Kidney tubule cell (primary cell): ENCODE measurements at regions not wholly inside any gene's neighbourhood (a gene's known extent, or its start where the extent isn't known, plus 50 kb on each side); places are given as distances from the start of the nearest gene placed in this dataset.
A peak's percentile ranks its signal among the peaks of the same experiment; 100 is the strongest.

Experiments
- DNase-seq: peaks from one replicate; pipeline ENCODE4 v3.0.0-alpha.2; 2018; ENCODE audit warnings: low spot score

DNA sequence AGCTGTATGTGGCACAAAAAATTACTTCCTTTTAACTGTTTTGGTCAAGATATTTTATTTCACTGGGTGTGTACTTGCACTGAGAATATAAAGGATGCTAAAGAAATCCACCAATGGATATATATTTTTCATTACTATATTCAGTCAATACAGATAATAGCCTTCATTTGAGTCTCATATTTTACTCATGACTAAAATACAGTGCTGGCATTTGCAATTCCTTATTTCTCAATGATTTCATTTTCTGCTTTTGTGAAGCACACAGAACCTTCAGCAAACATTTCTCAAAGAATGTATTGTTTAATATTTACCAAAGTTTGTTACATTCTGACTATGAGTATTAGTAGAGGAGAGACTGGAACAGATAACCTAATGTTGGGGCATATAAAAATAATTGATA is 93.2 kb upstream of the SOX5 start:
- DNase-seq, result no peak

DNA sequence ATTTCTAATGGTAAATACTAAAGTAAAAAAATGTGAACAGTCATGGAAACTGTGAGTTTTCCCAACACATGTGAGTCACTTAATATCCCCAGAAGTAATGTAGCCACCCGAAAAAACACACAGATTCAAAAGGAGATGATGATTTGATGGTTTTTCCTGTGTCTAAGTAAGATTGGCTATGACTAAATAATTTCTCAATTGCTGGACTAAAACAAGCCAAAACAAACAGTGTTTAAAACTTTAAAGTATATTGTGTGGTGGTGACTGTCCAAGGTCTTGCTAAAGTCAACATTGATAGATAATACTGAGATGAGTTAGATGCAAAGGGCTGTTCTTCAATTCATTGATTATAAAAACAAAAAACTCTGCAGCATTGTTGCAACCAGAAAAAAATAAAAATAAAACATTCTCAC is 89.6 kb upstream of the SOX5 start:
- peak; percentile 45 for DNase-seq

DNA sequence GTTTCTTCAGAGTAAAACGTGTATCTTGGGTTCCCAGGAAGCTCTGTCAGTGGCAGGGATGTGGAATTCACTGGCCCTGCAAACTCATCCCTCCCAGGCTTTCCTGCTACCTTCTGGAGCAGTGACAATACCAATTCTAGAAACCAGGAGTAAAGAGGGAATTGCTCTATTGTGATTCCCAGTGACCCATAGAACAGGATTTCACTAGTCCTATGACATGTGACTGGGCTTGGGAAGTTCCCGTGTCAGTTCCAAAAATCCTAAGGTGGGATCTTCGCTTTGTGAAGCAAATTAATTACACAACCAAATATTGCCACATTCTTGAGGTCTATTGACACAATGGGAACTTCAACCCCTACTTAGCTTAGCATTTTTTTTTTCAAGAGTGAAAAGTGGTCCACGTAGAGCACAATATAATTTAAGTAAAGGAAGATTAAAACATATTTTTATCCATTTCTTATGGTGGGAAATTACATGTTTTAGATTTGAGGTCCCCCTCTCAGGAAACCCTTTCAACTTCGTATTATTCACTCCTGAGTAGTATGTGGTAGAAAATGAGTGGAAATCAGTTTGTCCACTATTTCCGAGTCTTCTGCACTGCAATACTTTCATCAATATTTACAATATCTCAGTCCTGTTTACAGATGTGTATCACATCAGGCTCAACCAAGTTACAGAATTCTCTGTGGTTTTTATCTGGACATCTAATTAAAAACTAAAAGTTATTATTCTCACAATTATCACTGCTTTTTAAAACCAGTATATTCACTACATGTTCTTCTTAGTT is 88.9 kb upstream of the SOX5 start:
- no peak for DNase-seq

DNA sequence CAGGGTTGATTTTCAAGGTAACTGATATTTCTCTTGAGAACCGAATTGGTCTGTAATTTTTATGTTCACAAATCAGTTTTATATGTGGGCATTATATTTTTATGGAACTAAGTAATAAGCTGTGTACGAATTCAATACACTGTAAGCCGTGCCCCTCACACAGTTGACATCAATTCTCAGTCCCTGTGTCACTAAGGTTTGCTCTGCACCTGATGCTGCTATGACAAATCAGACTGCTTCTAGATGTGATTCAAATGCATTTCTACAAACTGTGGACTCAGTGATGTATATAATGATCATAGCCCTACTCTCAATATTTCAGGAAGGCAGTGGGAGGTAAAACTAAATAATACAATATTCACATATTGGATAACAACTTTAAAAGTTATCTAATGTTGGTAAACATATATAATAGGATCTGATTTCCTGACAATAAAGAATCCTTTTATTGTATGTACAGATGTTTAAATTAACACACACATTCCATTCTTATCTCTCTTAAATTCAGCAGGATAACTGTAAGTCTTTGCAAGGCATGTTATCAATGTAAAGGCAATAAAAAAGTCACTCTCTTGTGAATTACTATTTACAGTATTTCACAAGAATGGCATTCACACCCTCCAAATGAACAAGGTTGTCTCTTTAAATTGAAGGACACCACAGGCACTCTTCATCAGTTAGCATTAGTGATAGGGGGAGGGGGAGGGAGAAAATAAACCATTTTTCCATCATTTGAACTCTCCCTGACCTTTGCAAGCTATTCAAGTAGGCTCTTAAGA is 87.2 kb upstream of the SOX5 start:
- no peak for DNase-seq

DNA sequence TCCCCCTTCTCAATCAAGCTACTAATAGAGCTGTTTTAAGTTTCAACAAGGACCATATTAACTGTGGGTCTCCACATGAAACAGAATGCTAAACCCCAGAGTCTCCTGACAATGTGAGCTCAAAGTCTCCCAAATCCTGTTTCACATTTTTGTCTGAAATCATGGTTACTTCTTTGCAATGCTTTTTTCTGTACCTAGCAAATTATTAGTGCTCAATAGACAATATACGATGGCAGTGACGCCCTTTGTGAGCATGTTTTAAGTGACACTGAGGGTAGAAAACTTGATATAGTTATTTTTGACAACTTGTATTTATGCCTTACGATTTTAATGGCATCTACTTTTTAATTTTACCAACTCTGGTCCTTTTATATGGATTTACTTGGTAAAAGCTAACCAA is 85.4 kb upstream of the SOX5 start:
- no peak for DNase-seq

- no peak for DNase-seq
Measured at GRCh38 chr12:24034160-24034559, 84.7 kb upstream of the SOX5 start.

DNA sequence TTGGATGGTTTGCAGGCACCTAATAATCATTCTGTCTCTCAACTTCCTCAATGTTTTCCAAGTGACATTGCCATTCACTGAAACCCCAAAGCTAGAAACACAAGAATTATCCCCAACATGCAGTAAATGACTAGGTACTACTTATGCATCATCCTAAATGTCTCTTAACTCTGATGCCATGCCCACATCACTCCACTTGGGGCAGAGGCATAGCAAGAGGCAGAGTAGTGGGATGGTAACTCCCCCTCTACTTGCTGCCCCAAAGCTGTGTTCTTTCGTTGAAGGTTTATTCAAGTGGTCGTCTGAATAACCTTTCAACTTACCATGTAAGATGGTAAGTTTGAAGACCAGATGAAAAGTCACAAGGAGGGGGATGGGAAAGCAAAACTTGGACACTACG is 77.9 kb upstream of the SOX5 start:
- DNase-seq, result no peak

DNA sequence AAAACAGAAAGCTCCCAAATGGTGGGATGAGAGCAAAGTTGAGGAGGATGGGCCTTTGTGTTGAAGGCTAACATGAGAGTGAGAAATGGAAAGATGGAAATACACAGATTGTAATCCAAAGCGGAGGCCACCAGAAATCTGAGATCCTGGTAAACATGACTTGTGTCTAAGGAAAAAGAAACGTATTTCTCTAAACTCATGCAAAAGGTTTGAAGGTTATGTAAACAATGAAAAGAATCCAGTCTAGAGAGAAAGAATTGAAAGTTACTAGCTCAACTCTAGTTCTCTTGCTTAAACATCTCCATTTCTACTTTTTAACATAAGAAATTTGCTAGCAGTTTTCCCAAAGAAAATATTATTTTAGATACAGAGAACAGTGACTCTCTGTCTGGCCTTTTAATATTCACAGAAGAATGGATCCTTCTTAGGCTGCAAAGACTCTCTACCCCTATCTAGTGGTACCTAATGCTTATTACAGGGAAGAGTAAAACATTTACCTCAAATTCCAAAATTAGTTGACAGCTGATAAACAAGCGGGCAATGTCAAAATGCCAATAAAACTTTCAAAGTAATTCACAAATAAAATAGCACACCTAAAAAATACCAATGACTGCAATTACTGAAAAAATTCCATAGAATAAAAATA is 75.8 kb upstream of the SOX5 start:
- DNase-seq, result no peak

GRCh38 chr12:24023081-24023480 is 73.6 kb upstream of the SOX5 start:
- DNase-seq, result no peak

DNA sequence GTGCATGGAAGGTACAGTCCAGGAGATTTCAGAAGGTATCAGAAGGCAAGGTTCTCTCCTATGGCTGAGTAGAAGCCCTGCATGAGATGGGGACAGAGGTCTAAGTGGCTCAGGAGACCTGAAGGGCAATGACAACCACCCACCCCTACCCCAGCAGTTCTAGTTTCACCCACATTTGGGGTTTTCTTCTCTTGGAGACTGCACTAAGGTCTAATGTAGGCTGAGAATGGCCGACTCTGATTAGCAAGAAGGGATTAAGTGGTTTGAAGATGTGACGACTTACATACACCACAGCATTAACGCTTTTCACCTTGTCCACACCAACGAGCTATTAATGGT is 71.7 kb upstream of the SOX5 start:
- DNase-seq, result no peak

DNA sequence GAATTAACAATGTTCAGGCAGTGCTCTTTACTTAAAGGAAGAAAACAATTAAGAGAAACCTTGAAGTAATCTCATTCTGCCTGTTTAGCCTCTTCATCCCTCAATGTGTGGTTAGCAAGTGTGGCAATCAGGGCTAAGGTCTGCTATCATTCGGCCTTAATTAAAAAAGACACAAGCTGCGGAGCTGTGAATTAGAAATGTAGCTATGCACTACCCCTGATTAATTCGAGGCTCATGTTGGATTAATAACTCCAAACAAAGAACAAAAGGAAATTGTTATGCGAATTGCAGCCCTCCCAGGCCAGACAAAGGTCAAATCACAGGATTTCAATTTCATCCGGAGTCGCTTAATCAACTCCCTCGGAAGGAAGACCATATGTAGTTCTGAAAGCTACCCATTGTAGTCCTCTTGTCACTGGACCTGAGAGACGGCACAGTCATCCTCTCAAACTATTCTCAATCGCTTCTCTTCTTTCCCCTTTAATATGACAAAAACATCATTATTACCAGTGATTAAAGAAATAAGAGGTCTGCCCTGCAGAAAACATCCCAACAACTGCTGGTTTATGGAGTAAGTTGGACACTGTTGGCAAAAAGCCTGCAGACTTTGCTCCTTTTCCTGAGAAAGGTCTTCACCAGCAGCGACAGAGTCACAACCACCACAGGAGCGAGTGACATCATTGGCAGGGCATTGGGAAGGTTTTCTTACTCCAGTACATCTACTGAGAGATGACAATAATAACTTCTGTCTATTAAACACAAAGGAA is 71.1 kb upstream of the SOX5 start:
- no peak for DNase-seq

- DNase-seq, result no peak
Measured at GRCh38 chr12:24015833-24016160, 66.3 kb upstream of the SOX5 start.

DNA sequence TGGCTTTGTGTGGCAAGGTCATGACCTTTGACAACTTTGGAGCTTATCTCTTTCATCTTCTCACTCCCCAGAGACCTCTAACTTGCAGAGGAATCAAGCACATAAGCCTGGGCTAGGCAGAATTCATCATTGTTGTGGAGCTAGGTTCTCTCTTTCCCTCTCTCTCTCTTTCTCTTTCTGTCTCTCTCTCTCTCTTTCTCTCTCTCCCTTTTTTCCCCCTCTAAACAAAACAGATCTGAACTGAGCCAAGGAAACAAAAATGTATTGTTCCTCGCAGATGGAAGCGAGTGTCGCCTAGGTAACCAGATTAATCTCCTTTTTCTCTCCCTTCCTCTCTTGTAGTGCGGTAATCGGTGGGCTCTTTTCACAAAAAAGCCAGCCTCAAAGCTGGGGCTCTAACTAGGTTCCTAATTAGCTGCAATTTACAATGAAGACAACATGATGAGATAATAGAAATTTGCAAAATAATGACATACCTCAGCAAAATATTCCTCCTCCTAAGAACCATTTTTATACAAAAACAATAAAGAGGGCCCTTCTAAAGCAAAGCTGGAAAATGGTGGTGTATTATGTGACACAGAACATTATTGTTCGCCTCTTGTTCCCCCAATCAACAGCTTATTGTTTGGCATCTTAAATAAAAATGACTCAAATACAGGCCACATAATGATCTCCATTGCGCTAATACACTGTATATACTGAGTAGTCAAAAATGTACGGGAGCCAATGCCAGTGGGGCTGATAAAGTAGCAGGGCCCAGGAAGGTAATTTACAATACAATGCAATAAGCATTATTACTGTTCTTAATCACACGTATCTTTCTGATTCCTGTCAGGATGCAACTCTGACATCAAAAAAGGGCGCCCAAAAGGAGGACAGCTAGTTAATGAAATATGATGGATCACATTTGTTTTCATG is 65.7 kb upstream of the SOX5 start:
- DNase-seq, result no peak

DNA sequence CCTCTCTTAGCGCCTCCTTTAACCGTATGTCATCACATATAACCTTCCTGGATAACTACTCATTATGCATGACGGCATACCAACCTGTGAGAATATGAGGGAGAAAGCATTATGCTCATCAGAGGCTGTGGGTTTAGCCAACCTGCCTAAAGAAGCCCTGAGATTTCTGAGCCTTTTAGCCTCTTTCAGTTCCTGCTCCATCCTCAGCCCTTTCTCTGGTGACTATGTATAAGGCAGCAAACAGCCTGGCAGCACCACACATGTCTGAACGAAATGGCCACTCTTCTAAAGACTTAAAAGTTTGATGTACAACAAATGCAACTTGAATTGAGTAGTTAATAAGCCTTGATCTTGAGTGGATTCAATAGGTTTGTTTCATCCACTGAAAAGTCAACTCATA is 64.8 kb upstream of the SOX5 start:
- no peak for DNase-seq

DNA sequence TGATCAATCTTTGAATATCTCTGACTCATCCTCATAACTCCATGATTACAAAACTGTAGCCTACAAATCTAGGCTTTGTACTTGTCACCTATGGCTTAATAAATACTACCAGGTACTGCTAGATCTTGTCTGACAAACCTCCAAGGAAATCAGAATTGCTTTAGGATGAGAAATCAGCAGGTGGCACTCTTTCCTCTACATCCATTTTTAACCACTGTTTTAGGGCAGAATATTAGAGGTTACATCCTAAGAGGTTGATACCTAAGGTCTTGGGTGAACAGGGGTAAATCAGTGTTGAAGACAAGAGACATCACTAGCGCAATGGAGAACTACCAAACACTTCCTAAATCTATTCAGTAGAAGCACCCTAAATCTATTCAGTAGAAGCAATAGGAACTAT is 63.1 kb upstream of the SOX5 start:
- DNase-seq, result no peak

GRCh38 chr12:24011927-24012507 is 62.5 kb upstream of the SOX5 start:
- no peak for DNase-seq

GRCh38 chr12:24008166-24008565 is 58.7 kb upstream of the SOX5 start:
- no peak for DNase-seq
